Skin of body (tissue), 1 donor: ENCODE measurements at regions not wholly inside any gene's neighbourhood (a gene's known extent, or its start where the extent isn't known, plus 50 kb on each side); places are given as distances from the start of the nearest gene placed in this dataset.

ENCODE experiments used
- DNase-seq: peaks from one replicate; lab custom pipeline; 2025; lab: John Stamatoyannopoulos, UW

- no peak for DNase-seq
Observed at GRCh38 chr20:37643400-37643799, 50.4 kb upstream of the CTNNBL1 start.

GRCh38 chr20:37642246-37642645 lies 51.6 kb upstream of the CTNNBL1 start:
- DNase-seq, result no peak

GRCh38 chr20:37640600-37641561 lies 52.9 kb upstream of the CTNNBL1 start:
- no peak for DNase-seq

- no peak for DNase-seq
Observed at GRCh38 chr20:37638527-37638926, 55.3 kb upstream of the CTNNBL1 start.

GRCh38 chr20:37636977-37637376 lies 56.9 kb upstream of the CTNNBL1 start:
- DNase-seq, result no peak

GRCh38 chr20:37636212-37636975 lies 57.4 kb upstream of the CTNNBL1 start:
- no peak for DNase-seq

- DNase-seq, result no peak
Observed at GRCh38 chr20:37630993-37631392, 62.8 kb upstream of the CTNNBL1 start.

GRCh38 chr20:37630166-37630565 lies 63.7 kb upstream of the CTNNBL1 start:
- no peak for DNase-seq

GRCh38 chr20:37627767-37628130 lies 66.1 kb upstream of the CTNNBL1 start:
- no peak for DNase-seq

GRCh38 chr20:37627060-37627766 lies 66.6 kb upstream of the CTNNBL1 start:
- peak; percentile 30 for DNase-seq

GRCh38 chr20:37624963-37625362 lies 68.9 kb upstream of the CTNNBL1 start:
- DNase-seq, result no peak

GRCh38 chr20:37622728-37623127 lies 71.1 kb upstream of the CTNNBL1 start:
- no peak for DNase-seq

- no peak for DNase-seq
Observed at GRCh38 chr20:37619496-37619895, 74.3 kb upstream of the CTNNBL1 start.

GRCh38 chr20:37616110-37616425 lies 77.8 kb upstream of the CTNNBL1 start:
- DNase-seq, result no peak

GRCh38 chr20:37615340-37616109 lies 78.3 kb upstream of the CTNNBL1 start:
- no peak for DNase-seq

- DNase-seq, result no peak
Observed at GRCh38 chr20:37611852-37612251, 82.0 kb upstream of the CTNNBL1 start.

GRCh38 chr20:37611346-37611745 lies 82.5 kb upstream of the CTNNBL1 start:
- no peak for DNase-seq

- DNase-seq, result no peak
Observed at GRCh38 chr20:37610203-37610798, 82.6 kb upstream of the BLCAP start.

- DNase-seq, result no peak
Observed at GRCh38 chr20:37602634-37603033, 75.0 kb upstream of the BLCAP start.

GRCh38 chr20:37600486-37600885 lies 72.8 kb upstream of the BLCAP start:
- no peak for DNase-seq
